Adrenal gland (tissue), 5 donors: ENCODE measurements at regions not wholly inside any gene's neighbourhood (a gene's known extent, or its start where the extent isn't known, plus 50 kb on each side); places are given as distances from the start of the nearest gene placed in this dataset.

Experiments used
- POLR2A ChIP-seq, 2 donors: fragments of 450-650 bp; IDR thresholded peaks; one replicate each; pipeline ENCODE4 v1.6.1; 2017; ENCODE audit warnings: antibody characterized with exemption in 2 of 2, mild to moderate bottlenecking in 2 of 2, moderate library complexity in 1 of 2
- TF ChIP-seq, protein P1 (sequence below), 6 experiments: fragments of 450-650 bp in 4 of 6; fragments of 200-600 bp in 2 of 6; sonication (generic) in 1 of 6; IDR thresholded peaks; 1 replicate in 5 of 6; 2 replicates in 1 of 6; pipeline versions ENCODE4 v1.5.1 to v1.8.0; 2016 to 2021; ENCODE audit warnings: antibody characterized with exemption in 6 of 6, mild to moderate bottlenecking in 2 of 6, moderate library complexity in 1 of 6
- donor health status: DM: no; HTN: no; CAD: no.

GRCh38 chr2:78407960-78408794 lies 617.3 kb upstream of the REG3G start:
- TF ChIP-seq, protein P1, sequence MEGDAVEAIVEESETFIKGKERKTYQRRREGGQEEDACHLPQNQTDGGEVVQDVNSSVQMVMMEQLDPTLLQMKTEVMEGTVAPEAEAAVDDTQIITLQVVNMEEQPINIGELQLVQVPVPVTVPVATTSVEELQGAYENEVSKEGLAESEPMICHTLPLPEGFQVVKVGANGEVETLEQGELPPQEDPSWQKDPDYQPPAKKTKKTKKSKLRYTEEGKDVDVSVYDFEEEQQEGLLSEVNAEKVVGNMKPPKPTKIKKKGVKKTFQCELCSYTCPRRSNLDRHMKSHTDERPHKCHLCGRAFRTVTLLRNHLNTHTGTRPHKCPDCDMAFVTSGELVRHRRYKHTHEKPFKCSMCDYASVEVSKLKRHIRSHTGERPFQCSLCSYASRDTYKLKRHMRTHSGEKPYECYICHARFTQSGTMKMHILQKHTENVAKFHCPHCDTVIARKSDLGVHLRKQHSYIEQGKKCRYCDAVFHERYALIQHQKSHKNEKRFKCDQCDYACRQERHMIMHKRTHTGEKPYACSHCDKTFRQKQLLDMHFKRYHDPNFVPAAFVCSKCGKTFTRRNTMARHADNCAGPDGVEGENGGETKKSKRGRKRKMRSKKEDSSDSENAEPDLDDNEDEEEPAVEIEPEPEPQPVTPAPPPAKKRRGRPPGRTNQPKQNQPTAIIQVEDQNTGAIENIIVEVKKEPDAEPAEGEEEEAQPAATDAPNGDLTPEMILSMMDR (IDR thresholded peaks at IDR 0.05): no peak
- TF ChIP-seq POLR2A (IDR thresholded peaks at IDR 0.05): no peak
